HCT116 (cell line): ENCODE measurements at regions not wholly inside any gene's neighbourhood (a gene's known extent, or its start where the extent isn't known, plus 50 kb on each side); places are given as distances from the start of the nearest gene placed in this dataset.

Source experiments
- ATAC-seq: fragments of 200-7000 bp; cut with Tn5 transposase; 2 replicates; pipeline ENCODE4 v1.9.1; 2020; ENCODE audit warnings: mild to moderate bottlenecking, moderate library complexity
- BruUV-seq: library from RNA; stranded (reverse); fragments of 400-500 nt; replicated peaks from 2 replicates; lab custom pipeline; 2021; lab: Mats Ljungman, UMichigan
- CTCF ChIA-PET: fragments of 300-600 bp; sonication (Branson Sonifier 250); formaldehyde crosslinking; loops from one replicate; lab custom pipeline; 2021; ENCODE audit warnings: antibody characterized with exemption; lab: Charles Lee
- POLR2A ChIA-PET: fragments of 300-600, 350-600 bp; sonication (Branson Sonifier 250); formaldehyde crosslinking; loops from one replicate; lab custom pipeline; 2021; ENCODE audit warnings: antibody characterized with exemption; lab: Charles Lee
- RAD21 ChIA-PET, 2 experiments: fragments of 300-600 bp; sonication (Branson Sonifier 250); formaldehyde crosslinking; loops; one replicate each; lab custom pipeline; 2023; ENCODE audit warnings: low total read pairs in 2 of 2; ENCODE audit not compliant: uncharacterized antibody in 2 of 2, unreplicated experiment in 2 of 2, low non-redundant PET in 1 of 2; lab: Charles Lee
- DNase-seq: peaks from one replicate; pipeline ENCODE4 v3.0.0-alpha.2; 2010; ENCODE audit warnings: low read depth, low spot score
- H2AFZ ChIP-seq: fragments of 200-600 bp; shearing (Covaris generic), sonication (generic); 2 replicates; pipeline ENCODE4 v1.6.1; 2017; ENCODE audit warnings: low read depth, mixed run types, mixed read lengths, antibody characterized with exemption, low read length; ENCODE audit not compliant: poor library complexity, severe bottlenecking
- H3K27ac ChIP-seq: 2 replicates; pipeline ENCODE4 v1.5.1; 2012; ENCODE audit warnings: low read depth, low read length
- H3K27me3 ChIP-seq: fragments of 200-600 bp; sonication (generic); 2 replicates; pipeline ENCODE4 v1.6.1; 2016; ENCODE audit warnings: mixed run types, low read length, mixed read lengths; ENCODE audit not compliant: insufficient read depth
- H3K36me3 ChIP-seq, 2 experiments: fragments of 200-500 bp in 1 of 2; fragments of 200-600 bp in 1 of 2; sonication (Bioruptor generic) in 1 of 2; sonication (generic) in 1 of 2; 2 replicates each; pipeline versions ENCODE4 v1.5.1 to v1.6.1; 2014 to 2016; ENCODE audit warnings: low read length in 2 of 2, inconsistent platforms in 1 of 2, mixed read lengths in 1 of 2, mixed run types in 1 of 2; ENCODE audit not compliant: insufficient read depth in 2 of 2, control insufficient read depth in 1 of 2
- H3K4me1 ChIP-seq, 2 experiments: fragments of 200-600 bp in 1 of 2; sonication (generic) in 1 of 2; 2 replicates each; pipeline versions ENCODE4 v1.5.1 to v1.6.1; 2012 to 2017; ENCODE audit warnings: low read length in 2 of 2, inconsistent platforms in 1 of 2, mild to moderate bottlenecking in 1 of 2, mixed read lengths in 1 of 2, mixed run types in 1 of 2, moderate library complexity in 1 of 2; ENCODE audit not compliant: insufficient read depth in 2 of 2, control insufficient read depth in 1 of 2
- H3K4me2 ChIP-seq: fragments of 200-600 bp; sonication (generic); 2 replicates; pipeline ENCODE4 v1.6.1; 2017; ENCODE audit warnings: mixed run types, low read length, mixed read lengths
- H3K4me3 ChIP-seq, 2 experiments: fragments of 200-600 bp in 1 of 2; sonication (generic) in 1 of 2; replicated peaks in 1 of 2; 2 replicates each; pipeline ENCODE4 v1.5.1; 2011 to 2016; ENCODE audit warnings: low read length in 2 of 2, control low read depth in 1 of 2, low read depth in 1 of 2, mild to moderate bottlenecking in 1 of 2, mixed read lengths in 1 of 2, mixed run types in 1 of 2
- H3K79me2 ChIP-seq: fragments of 200-600 bp; sonication (generic); 2 replicates; pipeline ENCODE4 v1.6.1; 2017; ENCODE audit warnings: mild to moderate bottlenecking, mixed run types, low read length, moderate library complexity, mixed read lengths; ENCODE audit not compliant: insufficient read depth
- H3K9ac ChIP-seq: fragments of 200-600 bp; sonication (generic); 2 replicates; pipeline ENCODE4 v1.6.1; 2016; ENCODE audit warnings: low read length, mixed read lengths
- H3K9me2 ChIP-seq: fragments of 200-600 bp; sonication (generic), shearing (Covaris generic); 2 replicates; pipeline ENCODE4 v1.6.1; 2017; ENCODE audit warnings: mixed run types, mild to moderate bottlenecking, moderate library complexity; ENCODE audit not compliant: insufficient read depth
- H3K9me3 ChIP-seq, 2 experiments: fragments of 200-500 bp in 1 of 2; fragments of 200-600 bp in 1 of 2; sonication (Bioruptor generic) in 1 of 2; sonication (generic) in 1 of 2; 2 replicates each; pipeline ENCODE4 v1.6.1; 2014 to 2017; ENCODE audit warnings: low read length in 2 of 2, mixed read lengths in 2 of 2, inconsistent platforms in 1 of 2, low read depth in 1 of 2, mild to moderate bottlenecking in 1 of 2, mixed run types in 1 of 2, moderate library complexity in 1 of 2; ENCODE audit not compliant: control insufficient read depth in 1 of 2, insufficient read depth in 1 of 2
- H4K20me1 ChIP-seq: fragments of 200-600 bp; sonication (generic), shearing (Covaris generic); 2 replicates; pipeline ENCODE4 v1.6.1; 2017; ENCODE audit warnings: mixed run types, mild to moderate bottlenecking, moderate library complexity; ENCODE audit not compliant: insufficient read depth
- CBX3 ChIP-seq: IDR thresholded peaks from 2 replicates; pipeline ENCODE4 v1.6.1; 2012; ENCODE audit warnings: low read depth
- CEBPB ChIP-seq: IDR thresholded peaks from 2 replicates; pipeline ENCODE4 v1.6.1; 2012; ENCODE audit warnings: low read depth
- EGR1 ChIP-seq: IDR thresholded peaks from 2 replicates; pipeline ENCODE4 v1.6.1; 2012; ENCODE audit warnings: low read depth
- EZH2phosphoT487 ChIP-seq: fragments of 200-600 bp; IDR thresholded peaks from 2 replicates; pipeline ENCODE4 v1.6.1; 2018; ENCODE audit warnings: antibody characterized with exemption, borderline replicate concordance
- JUND ChIP-seq: IDR thresholded peaks from 2 replicates; pipeline ENCODE4 v1.6.1; 2012
- POLR2AphosphoS5 ChIP-seq: IDR thresholded peaks from 2 replicates; pipeline ENCODE4 v1.6.1; 2011; ENCODE audit warnings: mild to moderate bottlenecking, low read depth, low read length, moderate library complexity
- RAD21 ChIP-seq: IDR thresholded peaks from 2 replicates; pipeline ENCODE4 v1.6.1; 2012; ENCODE audit warnings: low read depth, mild to moderate bottlenecking
- SIN3A ChIP-seq: IDR thresholded peaks from 2 replicates; pipeline ENCODE4 v1.6.1; 2012; ENCODE audit warnings: low read depth
- SP1 ChIP-seq: IDR thresholded peaks from 2 replicates; pipeline ENCODE4 v1.6.1; 2012; ENCODE audit warnings: low read depth
- TCF7L2 ChIP-seq: IDR thresholded peaks from 2 replicates; pipeline ENCODE4 v1.7.0; 2011; ENCODE audit warnings: borderline replicate concordance, inconsistent platforms; ENCODE audit not compliant: insufficient read depth, insufficient read length; ENCODE audit errors: extremely low read depth
- YY1 ChIP-seq: IDR thresholded peaks from 2 replicates; pipeline ENCODE4 v1.6.1; 2011; ENCODE audit warnings: low read length, low read depth, moderate library complexity, mild to moderate bottlenecking; ENCODE audit not compliant: insufficient replicate concordance; ENCODE audit errors: extremely low read depth
- ZFX ChIP-seq: fragments of 450-650 bp; IDR thresholded peaks from 2 replicates; pipeline ENCODE4 v1.6.1; 2017
- intact Hi-C: fragments of 100-400 bp; cut with micrococcal nuclease; formaldehyde crosslinking; loops from 2 replicates; pipeline ENCODE4 v1.10.0; 2022
- TF ChIP-seq, protein P1 (sequence below), 3 experiments: fragments of 200-600 bp in 1 of 3; sonication (generic) in 1 of 3; IDR thresholded peaks in 2 of 3; conservative IDR thresholded peaks in 1 of 3; 2 replicates each; pipeline ENCODE4 v1.5.1; 2012 to 2017; ENCODE audit warnings: low read depth in 2 of 3, low read length in 2 of 3, antibody characterized with exemption in 1 of 3, borderline replicate concordance in 1 of 3, control low read depth in 1 of 3, mild to moderate bottlenecking in 1 of 3, mixed read lengths in 1 of 3, mixed run types in 1 of 3, moderate library complexity in 1 of 3; ENCODE audit not compliant: insufficient read depth in 1 of 3
- TF ChIP-seq, protein P2 (sequence below): IDR thresholded peaks from 2 replicates; pipeline ENCODE4 v1.6.1; 2012
- TF ChIP-seq, protein P3 (sequence below): IDR thresholded peaks from 2 replicates; pipeline ENCODE4 v1.6.1; 2011; ENCODE audit warnings: mild to moderate bottlenecking, low read length, moderate library complexity; ENCODE audit not compliant: insufficient replicate concordance; ENCODE audit errors: extremely low read depth

DNA sequence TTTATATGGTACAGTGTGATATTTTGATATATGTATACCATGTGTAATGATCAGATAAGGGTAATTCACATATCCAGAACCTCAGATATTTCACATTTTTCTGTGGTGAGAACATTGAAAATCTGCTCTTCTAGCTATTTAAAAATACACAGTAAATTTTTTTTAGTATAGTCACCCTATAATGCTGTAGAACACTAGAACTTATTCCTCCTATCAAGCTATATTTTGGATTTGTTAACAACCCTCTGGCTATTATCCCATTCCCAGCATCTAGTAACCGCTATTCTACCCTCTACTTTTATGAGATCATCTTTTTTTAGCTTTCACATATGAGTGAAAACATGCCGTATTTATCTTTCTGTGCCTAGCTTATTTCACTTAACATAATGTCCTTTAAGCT lies 65.5 kb upstream of the SYT9 start:
- no peak overlapping the region for H3K4me3 ChIP-seq
- no peak for DNase-seq
- RAD21 ChIA-PET = no interaction called here
- TF ChIP-seq, protein P1, sequence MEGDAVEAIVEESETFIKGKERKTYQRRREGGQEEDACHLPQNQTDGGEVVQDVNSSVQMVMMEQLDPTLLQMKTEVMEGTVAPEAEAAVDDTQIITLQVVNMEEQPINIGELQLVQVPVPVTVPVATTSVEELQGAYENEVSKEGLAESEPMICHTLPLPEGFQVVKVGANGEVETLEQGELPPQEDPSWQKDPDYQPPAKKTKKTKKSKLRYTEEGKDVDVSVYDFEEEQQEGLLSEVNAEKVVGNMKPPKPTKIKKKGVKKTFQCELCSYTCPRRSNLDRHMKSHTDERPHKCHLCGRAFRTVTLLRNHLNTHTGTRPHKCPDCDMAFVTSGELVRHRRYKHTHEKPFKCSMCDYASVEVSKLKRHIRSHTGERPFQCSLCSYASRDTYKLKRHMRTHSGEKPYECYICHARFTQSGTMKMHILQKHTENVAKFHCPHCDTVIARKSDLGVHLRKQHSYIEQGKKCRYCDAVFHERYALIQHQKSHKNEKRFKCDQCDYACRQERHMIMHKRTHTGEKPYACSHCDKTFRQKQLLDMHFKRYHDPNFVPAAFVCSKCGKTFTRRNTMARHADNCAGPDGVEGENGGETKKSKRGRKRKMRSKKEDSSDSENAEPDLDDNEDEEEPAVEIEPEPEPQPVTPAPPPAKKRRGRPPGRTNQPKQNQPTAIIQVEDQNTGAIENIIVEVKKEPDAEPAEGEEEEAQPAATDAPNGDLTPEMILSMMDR (IDR thresholded peaks at IDR 0.05 in 2 of 3, conservative IDR thresholded peaks at IDR 0.05 in 1 of 3; ENCODE audit: borderline replicate concordance in 1 of 3, insufficient read depth in 1 of 3, low read depth in 2 of 3, low read length in 2 of 3) = no peak
- no peak for TF ChIP-seq CEBPB
- no peak for TF ChIP-seq TCF7L2
- no peak for TF ChIP-seq CBX3
- no peak for TF ChIP-seq SIN3A
- TF ChIP-seq, protein P2, sequence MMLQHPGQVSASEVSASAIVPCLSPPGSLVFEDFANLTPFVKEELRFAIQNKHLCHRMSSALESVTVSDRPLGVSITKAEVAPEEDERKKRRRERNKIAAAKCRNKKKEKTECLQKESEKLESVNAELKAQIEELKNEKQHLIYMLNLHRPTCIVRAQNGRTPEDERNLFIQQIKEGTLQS = no peak
- no peak for TF ChIP-seq JUND
- no peak for TF ChIP-seq EGR1
- TF ChIP-seq EZH2phosphoT487 = no peak
- TF ChIP-seq POLR2AphosphoS5 = no peak
- TF ChIP-seq ZFX = no peak
- TF ChIP-seq RAD21 = no peak
- no peak for TF ChIP-seq YY1
- no peak for TF ChIP-seq SP1
- TF ChIP-seq, protein P3, sequence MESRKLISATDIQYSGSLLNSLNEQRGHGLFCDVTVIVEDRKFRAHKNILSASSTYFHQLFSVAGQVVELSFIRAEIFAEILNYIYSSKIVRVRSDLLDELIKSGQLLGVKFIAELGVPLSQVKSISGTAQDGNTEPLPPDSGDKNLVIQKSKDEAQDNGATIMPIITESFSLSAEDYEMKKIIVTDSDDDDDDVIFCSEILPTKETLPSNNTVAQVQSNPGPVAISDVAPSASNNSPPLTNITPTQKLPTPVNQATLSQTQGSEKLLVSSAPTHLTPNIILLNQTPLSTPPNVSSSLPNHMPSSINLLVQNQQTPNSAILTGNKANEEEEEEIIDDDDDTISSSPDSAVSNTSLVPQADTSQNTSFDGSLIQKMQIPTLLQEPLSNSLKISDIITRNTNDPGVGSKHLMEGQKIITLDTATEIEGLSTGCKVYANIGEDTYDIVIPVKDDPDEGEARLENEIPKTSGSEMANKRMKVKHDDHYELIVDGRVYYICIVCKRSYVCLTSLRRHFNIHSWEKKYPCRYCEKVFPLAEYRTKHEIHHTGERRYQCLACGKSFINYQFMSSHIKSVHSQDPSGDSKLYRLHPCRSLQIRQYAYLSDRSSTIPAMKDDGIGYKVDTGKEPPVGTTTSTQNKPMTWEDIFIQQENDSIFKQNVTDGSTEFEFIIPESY = no peak
- intact Hi-C loops = no loop called here
- peaks cover 18% of the 10 kb centered on the region for H3K27me3 ChIP-seq
- no peaks in the 10 kb centered on the region; the same call in 1 of the 2 replicates for H4K20me1 ChIP-seq
- no TSS peak for BruUV-seq
- no peak overlapping the region for H3K9ac ChIP-seq
- no peak overlapping the region for H3K4me2 ChIP-seq
- no peaks in the 10 kb centered on the region for H3K9me2 ChIP-seq
- no peak overlapping the region for H2AFZ ChIP-seq
- H3K4me1 ChIP-seq = no peaks in the 10 kb centered on the region
- ATAC-seq = no peak
- H3K79me2 ChIP-seq = no peaks in the 10 kb centered on the region
- no peaks in the 10 kb centered on the region for H3K36me3 ChIP-seq
- CTCF ChIA-PET = interaction anchor here (0.6 kb wide), 1 partner anchor 162 kb away, joined by 3 read pairs; no protein-coding TSS in a partner anchor
- no peaks in the 10 kb centered on the region for H3K9me3 ChIP-seq
- POLR2A ChIA-PET = no interaction called here
- no peak overlapping the region for H3K27ac ChIP-seq
